ENCODE measurements at regions not wholly inside any gene's neighbourhood (a gene's known extent, or its start where the extent isn't known, plus 50 kb on each side); places are given as distances from the start of the nearest gene placed in this dataset.

DNA sequence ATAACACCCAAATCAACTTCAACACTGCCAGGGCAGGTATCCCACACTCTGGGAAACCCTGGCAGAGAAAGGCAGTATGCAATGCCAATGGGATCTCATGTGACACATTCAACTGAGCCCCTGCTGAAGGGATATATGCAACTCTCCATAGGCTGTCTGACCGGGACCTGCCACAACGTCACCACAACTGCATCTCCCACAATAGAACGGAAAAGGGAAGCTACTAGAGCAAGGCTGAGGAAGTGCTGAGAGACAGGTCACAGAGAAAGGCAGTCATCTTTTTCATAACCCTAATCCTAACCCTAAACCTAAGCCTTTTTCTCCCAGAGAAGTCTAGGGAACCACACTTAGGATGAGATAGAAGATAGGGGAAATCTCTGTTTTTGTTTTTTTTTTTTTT is 345.9 kb upstream of the CD180 start:
- DNase-seq, result no peak

DNA sequence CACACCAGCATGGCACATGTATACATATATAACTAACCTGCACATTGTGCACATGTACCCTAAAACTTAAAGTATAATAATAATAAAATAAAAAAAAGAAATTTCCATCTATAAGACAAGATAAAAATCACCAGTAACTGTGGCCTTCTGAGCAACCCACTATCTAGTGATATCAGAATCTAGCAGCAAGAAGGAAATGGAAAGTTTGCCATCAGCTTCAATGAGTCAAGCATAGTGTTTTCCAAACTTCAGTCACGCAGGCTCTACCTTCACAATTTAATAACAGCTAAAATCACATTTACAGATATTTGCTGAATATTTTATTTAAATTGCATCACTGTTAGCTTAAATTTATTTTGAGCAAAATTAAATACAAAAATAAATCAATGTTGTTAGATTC is 345.3 kb upstream of the CD180 start:
- DNase-seq, result no peak

GRCh38 chr5:67538855-67539506 is 342.4 kb upstream of the CD180 start:
- no peak for DNase-seq

GRCh38 chr5:67537439-67538148 is 341.0 kb upstream of the CD180 start:
- no peak for DNase-seq

GRCh38 chr5:67536866-67537265 is 340.3 kb upstream of the CD180 start:
- no peak for DNase-seq

DNA sequence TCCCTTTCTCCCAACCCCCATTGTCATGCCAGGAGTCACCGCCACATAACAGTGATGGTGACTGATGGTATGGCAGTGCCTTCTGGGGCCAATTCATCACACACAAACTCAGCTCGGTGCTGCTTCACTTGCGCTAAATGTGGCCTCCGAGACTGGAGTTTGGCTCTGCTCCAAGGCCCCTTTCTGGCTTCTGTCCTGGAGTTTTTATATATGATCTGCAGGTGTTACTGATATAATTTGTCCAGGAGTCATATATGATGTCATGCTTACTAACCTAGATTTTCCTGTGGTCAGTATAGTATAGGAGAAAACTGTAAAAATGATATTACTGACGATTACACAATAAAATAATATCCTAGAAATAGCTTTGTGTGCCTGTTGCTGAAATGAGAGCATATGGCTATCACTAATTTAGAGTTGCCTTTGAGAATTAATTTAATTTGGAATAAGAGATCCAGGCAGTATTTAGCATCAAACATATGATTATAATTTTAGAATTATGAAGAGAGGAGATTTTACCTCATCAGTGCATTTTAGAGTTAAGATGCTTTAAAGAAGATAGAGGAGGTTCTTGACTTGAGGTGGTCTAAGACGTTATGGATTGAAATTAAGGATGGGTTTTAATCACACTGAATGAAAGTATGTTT is 334.1 kb upstream of the CD180 start:
- peak; percentile 25 for DNase-seq

GRCh38 chr5:67528953-67529352 is 332.4 kb upstream of the CD180 start:
- no peak for DNase-seq

DNA sequence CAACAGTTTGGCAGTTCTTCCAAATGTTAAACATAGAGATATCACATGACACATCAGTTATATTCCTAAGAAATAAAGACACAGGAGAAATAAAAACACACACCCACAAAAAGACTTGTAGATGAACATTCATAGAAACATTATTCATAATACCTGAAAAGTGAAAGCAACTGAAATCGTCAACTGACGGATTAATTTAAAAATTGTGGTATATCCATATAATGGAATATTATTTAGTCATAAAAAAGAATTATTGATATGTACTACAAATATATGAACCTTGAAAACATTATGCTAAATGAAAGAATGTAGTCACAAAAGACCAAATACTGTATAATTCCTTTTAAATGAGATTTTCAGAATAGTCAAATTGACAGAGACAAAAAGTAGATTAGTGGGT is 330.2 kb upstream of the CD180 start:
- no peak for DNase-seq

GRCh38 chr5:67520161-67520908 is 323.7 kb upstream of the CD180 start:
- DNase-seq, result no peak

DNA sequence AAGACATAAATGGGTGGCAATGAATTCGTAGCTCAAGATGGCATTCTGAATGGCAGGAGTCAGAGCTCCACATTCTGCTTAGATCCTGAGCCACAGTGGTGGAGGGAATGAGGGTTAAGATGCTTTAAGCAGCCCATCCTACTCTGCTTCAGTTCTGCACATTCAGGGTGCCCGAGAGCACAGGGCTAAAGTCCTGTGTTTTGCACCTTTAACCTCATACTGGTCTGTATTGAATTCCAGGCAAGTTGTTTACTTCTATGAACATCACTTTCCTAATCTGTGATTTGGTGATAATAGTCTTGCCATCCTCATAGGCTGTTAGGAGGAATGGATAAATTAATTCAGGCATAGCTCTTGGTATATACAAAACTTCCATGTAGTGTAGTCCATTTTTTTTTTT is 321.6 kb upstream of the CD180 start:
- no peak for DNase-seq

- no peak for DNase-seq
Measured at GRCh38 chr5:67516948-67517565, 320.5 kb upstream of the CD180 start.

- no peak for DNase-seq
Measured at GRCh38 chr5:67515762-67516161, 319.2 kb upstream of the CD180 start.

DNA sequence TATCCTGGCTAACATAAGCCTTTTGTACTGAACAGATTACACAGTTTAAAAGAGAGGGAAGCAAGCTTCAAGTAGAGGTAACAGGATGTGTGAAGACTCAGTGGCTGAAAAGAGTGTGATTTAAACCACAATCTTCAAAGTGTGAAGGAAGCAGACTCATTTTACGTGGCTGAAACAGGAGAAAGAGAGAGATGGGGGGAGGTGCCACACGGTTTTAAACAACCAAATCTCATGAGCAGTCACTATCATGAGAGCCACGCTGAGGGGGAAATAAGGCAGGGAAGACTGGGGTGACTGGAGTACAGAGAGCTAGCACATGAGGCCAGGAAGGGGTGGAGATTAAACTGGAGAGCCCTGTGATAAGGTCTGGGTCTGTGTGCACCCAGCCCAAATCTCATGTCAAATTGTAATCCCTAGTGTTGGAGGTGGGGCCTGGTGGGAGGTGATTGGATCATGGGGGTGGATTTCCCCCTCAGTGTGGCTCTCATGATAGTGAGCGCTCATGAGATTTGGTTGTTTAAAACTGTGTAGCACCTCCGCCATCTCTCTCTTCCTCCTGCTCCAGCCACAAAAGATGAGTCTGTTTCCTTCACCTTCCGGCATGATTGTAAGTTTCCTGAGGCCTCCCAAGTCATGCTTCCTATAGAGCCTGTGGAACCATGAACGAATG is 318.6 kb upstream of the CD180 start:
- no peak for DNase-seq

DNA sequence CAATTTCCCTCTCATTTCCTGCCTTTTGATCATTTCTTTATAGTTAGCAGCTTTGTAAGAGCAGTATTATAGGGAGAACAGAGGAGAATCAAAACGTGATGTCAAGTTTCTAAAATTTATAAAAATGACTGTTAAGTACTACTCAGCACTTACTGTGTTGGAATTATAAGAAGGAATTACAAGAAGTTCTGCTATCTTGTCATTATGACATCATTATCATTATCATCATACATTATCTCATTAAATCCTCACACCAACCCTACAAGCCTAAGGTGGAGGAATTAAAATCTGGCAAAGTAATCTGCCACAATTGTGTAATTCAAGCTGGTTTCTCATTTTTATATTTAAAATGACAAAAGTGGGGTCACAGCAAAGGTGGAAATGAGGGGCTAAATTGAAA is 316.2 kb upstream of the CD180 start:
- no peak for DNase-seq

DNA sequence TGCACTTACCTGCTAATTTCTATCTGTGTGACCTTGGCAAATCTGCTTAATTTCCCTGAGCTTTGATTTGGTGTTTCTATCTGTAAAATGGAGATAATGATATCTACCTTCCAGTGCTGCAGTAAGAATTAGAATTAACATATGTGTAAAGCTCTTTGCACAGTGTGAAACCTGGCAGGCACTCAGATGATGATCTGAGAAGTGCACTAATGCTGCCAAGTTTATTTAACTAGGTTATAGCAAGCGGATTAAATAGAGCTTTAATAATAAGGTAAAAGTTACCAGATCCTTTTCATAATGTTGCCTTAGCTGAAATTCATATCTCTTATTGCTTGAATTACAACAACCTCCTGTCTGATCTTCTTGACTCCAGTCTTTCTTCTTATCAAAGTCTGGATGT is 315.3 kb upstream of the CD180 start:
- DNase-seq, result no peak

DNA sequence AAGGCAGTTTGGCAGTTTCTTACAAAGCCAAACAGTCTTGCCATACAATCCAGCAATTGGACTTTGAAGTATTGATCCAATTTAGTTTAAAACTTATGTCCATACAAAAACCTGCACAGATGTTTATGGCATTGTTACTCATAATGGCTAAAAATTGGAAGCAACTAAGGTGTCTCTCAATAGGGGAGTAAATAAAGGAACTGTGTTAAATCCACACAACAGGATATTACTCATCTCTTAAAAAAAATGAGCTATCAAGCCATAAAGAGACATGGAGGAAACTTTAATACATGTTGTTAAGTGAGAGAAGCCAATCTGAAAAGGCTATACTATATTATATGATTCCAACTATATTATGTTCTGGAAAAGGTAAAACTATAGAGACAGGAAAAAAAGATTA is 313.6 kb upstream of the CD180 start:
- DNase-seq, result no peak

GRCh38 chr5:67509402-67510186 is 313.0 kb upstream of the CD180 start:
- no peak for DNase-seq

DNA sequence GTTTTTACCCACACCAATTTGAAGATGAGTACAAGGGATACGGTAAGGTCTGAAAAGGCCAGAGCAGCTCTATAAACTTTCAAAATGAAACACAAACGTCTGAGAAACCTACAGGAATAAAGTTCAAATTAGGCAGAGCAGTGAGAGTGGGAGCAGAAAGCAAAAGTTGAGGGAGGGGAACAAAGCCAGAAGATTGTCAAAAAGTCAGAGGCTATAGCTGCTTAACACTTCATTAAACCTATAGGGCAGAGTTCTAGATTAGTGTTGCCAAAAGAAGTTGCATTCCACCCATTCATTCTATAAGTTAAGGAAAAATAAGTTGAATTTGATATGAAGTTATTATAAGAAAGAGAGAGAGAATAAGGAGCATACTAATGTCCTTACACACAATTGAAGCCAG is 309.6 kb upstream of the CD180 start:
- no peak for DNase-seq

- DNase-seq, result no peak
Measured at GRCh38 chr5:67502951-67503350, 306.4 kb upstream of the CD180 start.

- no peak for DNase-seq
Measured at GRCh38 chr5:67496051-67496450, 299.5 kb upstream of the CD180 start.

DNA sequence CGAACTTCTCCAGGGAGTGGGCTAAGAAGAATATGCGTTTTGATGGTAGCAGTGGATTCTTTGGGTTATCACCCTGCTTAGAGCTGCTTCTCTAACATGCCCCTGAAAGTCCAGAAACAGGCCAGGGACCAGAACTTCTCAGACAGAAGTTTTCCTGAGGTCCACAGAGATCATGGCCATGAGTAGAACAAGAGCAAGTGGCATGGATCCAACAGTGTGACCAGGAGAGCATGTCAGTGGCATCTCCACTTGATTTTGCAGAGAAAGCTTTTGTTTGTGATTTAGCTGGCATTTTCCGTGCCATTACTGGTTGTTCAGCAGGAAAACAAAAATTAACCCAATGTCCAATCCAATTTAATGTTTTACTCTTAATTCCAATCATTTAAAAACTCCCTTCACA is 298.5 kb upstream of the CD180 start:
- no peak for DNase-seq
